ENCODE measurements at regions not wholly inside any gene's neighbourhood (a gene's known extent, or its start where the extent isn't known, plus 50 kb on each side); places are given as distances from the start of the nearest gene placed in this dataset.

- no peak overlapping the region for H3K18ac ChIP-seq (ENCODE audit: low read length)
- no peak overlapping the region for H2AFZ ChIP-seq (ENCODE audit: low read length)
- no peak overlapping the region for H3K9ac ChIP-seq (ENCODE audit: low read depth, low read length, poor library complexity)
Measured at GRCh38 chr10:2867788-2868299, 199.5 kb upstream of the PFKP start.

GRCh38 chr10:2866569-2866968 is 200.8 kb upstream of the PFKP start:
- no peak overlapping the region for H3K4ac ChIP-seq (ENCODE audit: low read length)
- WGBS, 2 donors (ENCODE audit: extremely low coverage in 2 of 2, insufficient read length in 2 of 2, insufficient replicate concordance in 1 of 2): no CpG with 5 or more reads among the region's 5 CpGs
- H3K4me1 ChIP-seq (ENCODE audit: control insufficient read depth in 2 of 2, insufficient read depth in 1 of 2, low read depth in 1 of 2, low read length in 2 of 2): peaks cover 0 to 1% of the 10 kb centered on the region in 2 donors
- H3K27ac ChIP-seq (replicated peaks; ENCODE audit: low read length): no peak overlapping the region
- H3K18ac ChIP-seq (ENCODE audit: low read length): no peak overlapping the region
- H2BK12ac ChIP-seq (ENCODE audit: low read length): no peak overlapping the region
- H4K91ac ChIP-seq (ENCODE audit: low read depth, low read length, poor library complexity): no peak overlapping the region
- H3K9me3 ChIP-seq (replicated peaks in 1 of 2; ENCODE audit: control insufficient read depth in 2 of 2, insufficient read depth in 1 of 2, low read depth in 1 of 2, low read length in 2 of 2): peaks cover 0 to 2% of the 10 kb centered on the region in 2 donors
- H3K9ac ChIP-seq (ENCODE audit: low read depth, low read length, poor library complexity): no peak overlapping the region
- H2AK5ac ChIP-seq (ENCODE audit: low read depth, low read length): no peak overlapping the region
- no peak overlapping the region for H2BK5ac ChIP-seq (ENCODE audit: low read length)
- H2AFZ ChIP-seq (ENCODE audit: low read length): no peak overlapping the region
- DNase-seq (ENCODE audit: low spot score): no peak
- H3K14ac ChIP-seq (ENCODE audit: low read length): no peak overlapping the region
- no peak overlapping the region for H3K4me2 ChIP-seq (ENCODE audit: insufficient read depth, low read length, poor library complexity, severe bottlenecking)
- H2BK15ac ChIP-seq (ENCODE audit: low read length): no peak overlapping the region
- H3K79me1 ChIP-seq (ENCODE audit: low read depth, low read length): no peaks in the 10 kb centered on the region
- H3K23ac ChIP-seq (ENCODE audit: low read depth, low read length, poor library complexity): no peak overlapping the region
- no peak overlapping the region for H2BK120ac ChIP-seq (ENCODE audit: low read depth, low read length)
- H4K8ac ChIP-seq (ENCODE audit: low read depth, low read length): no peak overlapping the region
- no peak overlapping the region for H3K4me3 ChIP-seq (ENCODE audit: low read length in 2 of 2)
- H3K27me3 ChIP-seq (ENCODE audit: control insufficient read depth in 3 of 3, insufficient read depth in 3 of 3, low read depth in 1 of 3, low read length in 3 of 3): no peaks in the 10 kb centered on the region
- no peaks in the 10 kb centered on the region for H3K36me3 ChIP-seq (replicated peaks in 1 of 2; ENCODE audit: control insufficient read depth in 2 of 2, insufficient read depth in 2 of 2, low read length in 2 of 2)

More at GRCh38 chr10:2867788-2868299, 199.5 kb upstream of the PFKP start:
- Histone ChIP-seq H4K8ac (ENCODE audit: low read depth, low read length) (no peak overlapping the region), H4K91ac (ENCODE audit: low read depth, low read length, poor library complexity) (peak overlapping the region; percentile 25), H3K9me3 (replicated peaks in 1 of 2; ENCODE audit: control insufficient read depth in 2 of 2, insufficient read depth in 1 of 2, low read depth in 1 of 2, low read length in 2 of 2) (peaks cover 0 to 2% of the 10 kb centered on the region in 2 donors), H3K4me1 (ENCODE audit: control insufficient read depth in 2 of 2, insufficient read depth in 1 of 2, low read depth in 1 of 2, low read length in 2 of 2) (peaks cover 0 to 1% of the 10 kb centered on the region in 2 donors), H2AK5ac (ENCODE audit: low read depth, low read length) (no peak overlapping the region), H2BK5ac (ENCODE audit: low read length) (no peak overlapping the region), H3K14ac (ENCODE audit: low read length) (no peak overlapping the region), H2BK15ac (ENCODE audit: low read length) (no peak overlapping the region), H3K36me3 (replicated peaks in 1 of 2; ENCODE audit: control insufficient read depth in 2 of 2, insufficient read depth in 2 of 2, low read length in 2 of 2) (no peaks in the 10 kb centered on the region), H3K23ac (ENCODE audit: low read depth, low read length, poor library complexity) (no peak overlapping the region), H2BK12ac (ENCODE audit: low read length) (no peak overlapping the region), H3K27ac (replicated peaks; ENCODE audit: low read length) (no peak overlapping the region), H3K27me3 (ENCODE audit: control insufficient read depth in 3 of 3, insufficient read depth in 3 of 3, low read depth in 1 of 3, low read length in 3 of 3) (no peaks in the 10 kb centered on the region), H3K4me3 (ENCODE audit: low read length in 2 of 2) (no peak overlapping the region), H3K4ac (ENCODE audit: low read length) (no peak overlapping the region), H3K79me1 (ENCODE audit: low read depth, low read length) (no peaks in the 10 kb centered on the region), H3K4me2 (ENCODE audit: insufficient read depth, low read length, poor library complexity, severe bottlenecking) (no peak overlapping the region), H2BK120ac (ENCODE audit: low read depth, low read length) (no peak overlapping the region)
- DNase-seq (ENCODE audit: low spot score): no peak
- no CpG with 5 or more reads among the region's 8 CpGs for WGBS, 2 donors (ENCODE audit: extremely low coverage in 2 of 2, insufficient read length in 2 of 2, insufficient replicate concordance in 1 of 2)

GRCh38 chr10:2861632-2862210 is 205.6 kb upstream of the PFKP start:
- Histone ChIP-seq H3K23ac (ENCODE audit: low read depth, low read length, poor library complexity) (no peak overlapping the region), H3K4ac (ENCODE audit: low read length) (no peak overlapping the region), H3K79me1 (ENCODE audit: low read depth, low read length) (no peaks in the 10 kb centered on the region), H2AFZ (ENCODE audit: low read length) (no peak overlapping the region), H3K4me3 (ENCODE audit: low read length in 2 of 2) (no peak overlapping the region), H2BK120ac (ENCODE audit: low read depth, low read length) (no peak overlapping the region), H3K14ac (ENCODE audit: low read length) (no peak overlapping the region), H3K4me1 (ENCODE audit: control insufficient read depth in 2 of 2, insufficient read depth in 1 of 2, low read depth in 1 of 2, low read length in 2 of 2) (peaks cover 0 to 1% of the 10 kb centered on the region in 2 donors), H2BK15ac (ENCODE audit: low read length) (no peak overlapping the region), H4K8ac (ENCODE audit: low read depth, low read length) (no peak overlapping the region), H3K4me2 (ENCODE audit: insufficient read depth, low read length, poor library complexity, severe bottlenecking) (no peak overlapping the region), H3K27ac (replicated peaks; ENCODE audit: low read length) (no peak overlapping the region), H4K91ac (ENCODE audit: low read depth, low read length, poor library complexity) (no peak overlapping the region), H3K18ac (ENCODE audit: low read length) (no peak overlapping the region), H2AK5ac (ENCODE audit: low read depth, low read length) (no peak overlapping the region), H3K9me3 (replicated peaks in 1 of 2; ENCODE audit: control insufficient read depth in 2 of 2, insufficient read depth in 1 of 2, low read depth in 1 of 2, low read length in 2 of 2) (peaks cover 0 to 2% of the 10 kb centered on the region in 2 donors), H3K36me3 (replicated peaks in 1 of 2; ENCODE audit: control insufficient read depth in 2 of 2, insufficient read depth in 2 of 2, low read length in 2 of 2) (no peaks in the 10 kb centered on the region), H2BK5ac (ENCODE audit: low read length) (no peak overlapping the region), H3K9ac (ENCODE audit: low read depth, low read length, poor library complexity) (no peak overlapping the region), H2BK12ac (ENCODE audit: low read length) (no peak overlapping the region), H3K27me3 (ENCODE audit: control insufficient read depth in 3 of 3, insufficient read depth in 3 of 3, low read depth in 1 of 3, low read length in 3 of 3) (no peaks in the 10 kb centered on the region)
- no peak for DNase-seq (ENCODE audit: low spot score)
- WGBS, 2 donors (ENCODE audit: extremely low coverage in 2 of 2, insufficient read length in 2 of 2, insufficient replicate concordance in 1 of 2): no CpG with 5 or more reads among the region's 6 CpGs

- H2BK15ac ChIP-seq (ENCODE audit: low read length): no peak overlapping the region
- no peak overlapping the region for H2BK120ac ChIP-seq (ENCODE audit: low read depth, low read length)
- no peak overlapping the region for H4K91ac ChIP-seq (ENCODE audit: low read depth, low read length, poor library complexity)
- no peak overlapping the region for H3K9ac ChIP-seq (ENCODE audit: low read depth, low read length, poor library complexity)
- H2BK5ac ChIP-seq (ENCODE audit: low read length): no peak overlapping the region
- no peak for DNase-seq (ENCODE audit: low spot score)
- H2AFZ ChIP-seq (ENCODE audit: low read length): no peak overlapping the region
- H3K9me3 ChIP-seq (replicated peaks in 1 of 2; ENCODE audit: control insufficient read depth in 2 of 2, insufficient read depth in 1 of 2, low read depth in 1 of 2, low read length in 2 of 2): peaks cover 0 to 2% of the 10 kb centered on the region in 2 donors
- no peak overlapping the region for H2BK12ac ChIP-seq (ENCODE audit: low read length)
- no peak overlapping the region for H3K23ac ChIP-seq (ENCODE audit: low read depth, low read length, poor library complexity)
- H3K4me2 ChIP-seq (ENCODE audit: insufficient read depth, low read length, poor library complexity, severe bottlenecking): no peak overlapping the region
- no peaks in the 10 kb centered on the region for H3K27me3 ChIP-seq (ENCODE audit: control insufficient read depth in 3 of 3, insufficient read depth in 3 of 3, low read depth in 1 of 3, low read length in 3 of 3)
- no CpG with 5 or more reads among the region's 2 CpGs for WGBS, 2 donors (ENCODE audit: extremely low coverage in 2 of 2, insufficient read length in 2 of 2, insufficient replicate concordance in 1 of 2)
- H3K18ac ChIP-seq (ENCODE audit: low read length): no peak overlapping the region
- H3K14ac ChIP-seq (ENCODE audit: low read length): no peak overlapping the region
- no peaks in the 10 kb centered on the region for H3K36me3 ChIP-seq (replicated peaks in 1 of 2; ENCODE audit: control insufficient read depth in 2 of 2, insufficient read depth in 2 of 2, low read length in 2 of 2)
- no peak overlapping the region for H3K4me3 ChIP-seq (ENCODE audit: low read length in 2 of 2)
- H3K4me1 ChIP-seq (ENCODE audit: control insufficient read depth in 2 of 2, insufficient read depth in 1 of 2, low read depth in 1 of 2, low read length in 2 of 2): no peaks in the 10 kb centered on the region
- no peak overlapping the region for H3K4ac ChIP-seq (ENCODE audit: low read length)
- no peak overlapping the region for H4K8ac ChIP-seq (ENCODE audit: low read depth, low read length)
- H3K79me1 ChIP-seq (ENCODE audit: low read depth, low read length): no peaks in the 10 kb centered on the region
- no peak overlapping the region for H2AK5ac ChIP-seq (ENCODE audit: low read depth, low read length)
- no peak overlapping the region for H3K27ac ChIP-seq (replicated peaks; ENCODE audit: low read length)
Measured at GRCh38 chr10:2858452-2858851, 208.9 kb upstream of the PFKP start.
